ENCODE measurements at regions not wholly inside any gene's neighbourhood (a gene's known extent, or its start where the extent isn't known, plus 50 kb on each side); places are given as distances from the start of the nearest gene placed in this dataset.

- no peak for DNase-seq (ENCODE audit: low spot score)
Measured at GRCh38 chr4:158008551-158009218, 164.1 kb downstream of the GASK1B start.

GRCh38 chr4:158007566-158007965 lies 165.3 kb downstream of the GASK1B start:
- no peak for DNase-seq (ENCODE audit: low spot score)

GRCh38 chr4:158006990-158007389 lies 165.8 kb downstream of the GASK1B start:
- DNase-seq (ENCODE audit: low spot score), result no peak

- no peak for DNase-seq (ENCODE audit: low spot score)
Measured at GRCh38 chr4:158005021-158005420, 167.8 kb downstream of the GASK1B start.

- DNase-seq (ENCODE audit: low spot score), result no peak
Measured at GRCh38 chr4:158004101-158004500, 168.7 kb downstream of the GASK1B start.

- no peak for DNase-seq (ENCODE audit: low spot score)
Measured at GRCh38 chr4:158003212-158003611, 169.6 kb downstream of the GASK1B start.

- DNase-seq (ENCODE audit: low spot score), result no peak
Measured at GRCh38 chr4:158002173-158002572, 170.7 kb downstream of the GASK1B start.

GRCh38 chr4:158001756-158002155 lies 171.1 kb downstream of the GASK1B start:
- DNase-seq (ENCODE audit: low spot score), result no peak

GRCh38 chr4:157999723-158000122 lies 173.1 kb downstream of the GASK1B start:
- DNase-seq (ENCODE audit: low spot score), result peak; percentile 48

- no peak for DNase-seq (ENCODE audit: low spot score)
Measured at GRCh38 chr4:157997296-157997695, 175.5 kb downstream of the GASK1B start.

GRCh38 chr4:157996061-157997028 lies 176.5 kb downstream of the GASK1B start:
- no peak for DNase-seq (ENCODE audit: low spot score)

GRCh38 chr4:157994863-157995262 lies 178.0 kb downstream of the GASK1B start:
- peak; percentile 56 for DNase-seq (ENCODE audit: low spot score)

GRCh38 chr4:157992948-157993839 lies 179.6 kb downstream of the GASK1B start:
- DNase-seq (ENCODE audit: low spot score), result peak; percentile 51

- peak; percentile 91 for DNase-seq (ENCODE audit: low spot score)
Measured at GRCh38 chr4:157992038-157992705, 180.7 kb downstream of the GASK1B start.

- DNase-seq (ENCODE audit: low spot score), result no peak
Measured at GRCh38 chr4:157988641-157989040, 184.2 kb downstream of the GASK1B start.

GRCh38 chr4:157984285-157984911 lies 188.4 kb downstream of the GASK1B start:
- no peak for DNase-seq (ENCODE audit: low spot score)

GRCh38 chr4:157983300-157983699 lies 189.5 kb downstream of the GASK1B start:
- no peak for DNase-seq (ENCODE audit: low spot score)

- no peak for DNase-seq (ENCODE audit: low spot score)
Measured at GRCh38 chr4:157980158-157980557, 192.7 kb downstream of the GASK1B start.

- DNase-seq (ENCODE audit: low spot score), result peak; percentile 58
Measured at GRCh38 chr4:157978680-157979361, 194.0 kb downstream of the GASK1B start.

GRCh38 chr4:157977086-157977485 lies 195.7 kb downstream of the GASK1B start:
- DNase-seq (ENCODE audit: low spot score), result no peak

Measured in HT-29 (cell line).